Colonic mucosa (tissue), 4 donors: ENCODE measurements at regions not wholly inside any gene's neighbourhood (a gene's known extent, or its start where the extent isn't known, plus 50 kb on each side); places are given as distances from the start of the nearest gene placed in this dataset.

ENCODE experiments used
- DNase-seq: peaks from one replicate; pipeline ENCODE4 v3.0.0-alpha.2; 2020
- H3K27ac ChIP-seq: fragments of 200-600 bp; one replicate; pipeline ENCODE4 v1.8.0; 2021
- H3K27me3 ChIP-seq: fragments of 200-600 bp; one replicate; pipeline ENCODE4 v1.8.0; 2021
- H3K36me3 ChIP-seq: fragments of 200-600 bp; one replicate; pipeline ENCODE4 v1.8.0; 2021
- H3K4me1 ChIP-seq: fragments of 200-600 bp; one replicate; pipeline ENCODE4 v1.8.0; 2021; ENCODE audit warnings: mild to moderate bottlenecking
- H3K4me3 ChIP-seq: fragments of 200-600 bp; one replicate; pipeline ENCODE4 v1.8.0; 2021
- H3K9ac ChIP-seq, 2 donors: one replicate each; pipeline ENCODE4 v1.7.0; 2013; ENCODE audit warnings: control low read depth in 2 of 2, low read depth in 2 of 2, low read length in 2 of 2
- H3K9me3 ChIP-seq: fragments of 200-600 bp; one replicate; pipeline ENCODE4 v1.8.0; 2021
- CTCF ChIP-seq: fragments of 200-600 bp; IDR thresholded peaks from one replicate; pipeline ENCODE4 v1.8.0; 2022; ENCODE audit warnings: antibody characterized with exemption, mild to moderate bottlenecking
- intact Hi-C: fragments of 100-400 bp; cut with DNase I; formaldehyde crosslinking; loops from one replicate; pipeline ENCODE4 v1.14.1; 2022
- donor health status: healthy.
- donor health status: DM: no; HTN: no; CAD: no.
- donor health status: DM: no; HTN: no; CAD: no.

GRCh38 chr11:16618431-16618830 is 120.0 kb upstream of the C11orf58 start:
- Histone ChIP-seq H3K27ac (no peak overlapping the region), H3K4me1 (peaks cover 4% of the 10 kb centered on the region), H3K9ac (no peak overlapping the region), H3K4me3 (no peak overlapping the region), H3K9me3 (no peaks in the 10 kb centered on the region), H3K27me3 (peaks cover 12% of the 10 kb centered on the region), H3K36me3 (no peaks in the 10 kb centered on the region)
- intact Hi-C loops: no loop called here
- no peak for TF ChIP-seq CTCF
- no peak for DNase-seq

- intact Hi-C loops: no loop called here
- Histone ChIP-seq H3K27ac (no peak overlapping the region), H3K27me3 (peaks cover 40% of the 10 kb centered on the region)
These were observed 123.0 kb upstream of the C11orf58 start for GRCh38 chr11:16615480-16615879.

GRCh38 chr11:16613512-16614381 is 124.7 kb upstream of the C11orf58 start:
- intact Hi-C loops: loop anchor here (5.0 kb wide), 2 partner anchors 761 to 1286 kb away; no protein-coding TSS in a partner anchor
- H3K27me3 ChIP-seq: peaks cover 54% of the 10 kb centered on the region
- peak overlapping the region; percentile 6 to 21 for H3K9ac ChIP-seq
- peak; percentile 83 for DNase-seq
- no peaks in the 10 kb centered on the region for H3K9me3 ChIP-seq
- H3K4me3 ChIP-seq: peak overlapping the region; percentile 32
- no peak overlapping the region for H3K27ac ChIP-seq
- no peaks in the 10 kb centered on the region for H3K36me3 ChIP-seq
- H3K4me1 ChIP-seq: peaks cover 8% of the 10 kb centered on the region
- peak; percentile 91 for TF ChIP-seq CTCF

More at GRCh38 chr11:16615480-16615879, 123.0 kb upstream of the C11orf58 start:
- H3K9me3 ChIP-seq: no peaks in the 10 kb centered on the region
- no peak for DNase-seq
- H3K9ac ChIP-seq: no peak overlapping the region
- H3K36me3 ChIP-seq: no peaks in the 10 kb centered on the region
- H3K4me3 ChIP-seq: no peak overlapping the region
- H3K4me1 ChIP-seq: peaks cover 8% of the 10 kb centered on the region
- TF ChIP-seq CTCF: no peak

GRCh38 chr11:16613262-16613511 is 125.3 kb upstream of the C11orf58 start:
- peaks cover 8% of the 10 kb centered on the region for H3K4me1 ChIP-seq
- H3K4me3 ChIP-seq: peak overlapping the region; percentile 32
- no peaks in the 10 kb centered on the region for H3K9me3 ChIP-seq
- H3K27ac ChIP-seq: no peak overlapping the region
- TF ChIP-seq CTCF: no peak
- H3K27me3 ChIP-seq: peaks cover 54% of the 10 kb centered on the region
- intact Hi-C loops: loop anchor here (5.0 kb wide), 2 partner anchors 761 to 1286 kb away; no protein-coding TSS in a partner anchor
- no peak for DNase-seq
- H3K9ac ChIP-seq: no peak overlapping the region
- no peaks in the 10 kb centered on the region for H3K36me3 ChIP-seq

- peaks cover 8% of the 10 kb centered on the region for H3K4me1 ChIP-seq
- H3K9ac ChIP-seq: peak overlapping the region in 1 of 2 donors; percentile 13
- H3K9me3 ChIP-seq: no peaks in the 10 kb centered on the region
- H3K36me3 ChIP-seq: no peaks in the 10 kb centered on the region
- intact Hi-C loops: loop anchor here (5.0 kb wide), 2 partner anchors 760 to 1285 kb away; no protein-coding TSS in a partner anchor
- no peak for TF ChIP-seq CTCF
- H3K27ac ChIP-seq: no peak overlapping the region
- H3K27me3 ChIP-seq: peaks cover 54% of the 10 kb centered on the region
- peak overlapping the region; percentile 32 for H3K4me3 ChIP-seq
- DNase-seq: no peak
These were observed 125.7 kb upstream of the C11orf58 start for GRCh38 chr11:16612566-16613261.
